Stomach (tissue), 4 donors: ENCODE measurements at regions not wholly inside any gene's neighbourhood (a gene's known extent, or its start where the extent isn't known, plus 50 kb on each side); places are given as distances from the start of the nearest gene placed in this dataset.

Experiments
- POLR2A ChIP-seq, 4 donors: fragments of 450-650 bp; IDR thresholded peaks; one replicate each; pipeline ENCODE4 v1.6.1; 2016; ENCODE audit warnings: antibody characterized with exemption in 4 of 4, control low read depth in 2 of 4, mild to moderate bottlenecking in 1 of 4, moderate library complexity in 1 of 4
- POLR2AphosphoS5 ChIP-seq, 3 donors: sonication (generic); formaldehyde crosslinking; IDR thresholded peaks; one replicate each; pipeline ENCODE4 v1.6.1; 2016; ENCODE audit warnings: antibody characterized with exemption in 3 of 3
- TF ChIP-seq, protein P1 (sequence below), 7 experiments: fragments of 450-650 bp in 4 of 7; fragments of 200-600 bp in 3 of 7; sonication (generic) in 3 of 7; IDR thresholded peaks; one replicate each; pipeline ENCODE4 v1.5.1; 2016 to 2019; ENCODE audit warnings: antibody characterized with exemption in 7 of 7, control low read depth in 2 of 7, mild to moderate bottlenecking in 1 of 7

DNA sequence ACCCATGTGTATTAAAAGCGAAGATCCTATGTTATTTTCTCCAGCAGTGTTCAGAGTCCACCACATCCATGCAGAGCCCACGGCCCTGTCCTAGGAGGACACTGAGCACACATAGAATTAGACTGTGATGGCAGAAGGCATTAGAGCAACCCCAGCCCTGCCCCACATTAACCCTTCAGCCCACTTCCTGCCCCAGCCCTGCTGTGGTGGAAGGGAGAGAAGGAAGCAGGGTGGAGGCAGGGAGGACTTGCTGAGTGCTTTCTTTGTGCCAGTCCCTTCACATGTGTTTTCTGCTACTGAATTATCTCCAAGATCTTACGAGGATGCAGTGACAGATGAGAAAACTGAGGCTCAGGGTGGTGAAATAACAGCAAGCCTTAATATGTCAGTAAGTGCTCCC, 339.0 kb downstream of the SMAD2 start:
- no peak for TF ChIP-seq POLR2A (IDR thresholded peaks at IDR 0.05)
- TF ChIP-seq POLR2AphosphoS5 (IDR thresholded peaks at IDR 0.05), result no peak
- TF ChIP-seq, protein P1, sequence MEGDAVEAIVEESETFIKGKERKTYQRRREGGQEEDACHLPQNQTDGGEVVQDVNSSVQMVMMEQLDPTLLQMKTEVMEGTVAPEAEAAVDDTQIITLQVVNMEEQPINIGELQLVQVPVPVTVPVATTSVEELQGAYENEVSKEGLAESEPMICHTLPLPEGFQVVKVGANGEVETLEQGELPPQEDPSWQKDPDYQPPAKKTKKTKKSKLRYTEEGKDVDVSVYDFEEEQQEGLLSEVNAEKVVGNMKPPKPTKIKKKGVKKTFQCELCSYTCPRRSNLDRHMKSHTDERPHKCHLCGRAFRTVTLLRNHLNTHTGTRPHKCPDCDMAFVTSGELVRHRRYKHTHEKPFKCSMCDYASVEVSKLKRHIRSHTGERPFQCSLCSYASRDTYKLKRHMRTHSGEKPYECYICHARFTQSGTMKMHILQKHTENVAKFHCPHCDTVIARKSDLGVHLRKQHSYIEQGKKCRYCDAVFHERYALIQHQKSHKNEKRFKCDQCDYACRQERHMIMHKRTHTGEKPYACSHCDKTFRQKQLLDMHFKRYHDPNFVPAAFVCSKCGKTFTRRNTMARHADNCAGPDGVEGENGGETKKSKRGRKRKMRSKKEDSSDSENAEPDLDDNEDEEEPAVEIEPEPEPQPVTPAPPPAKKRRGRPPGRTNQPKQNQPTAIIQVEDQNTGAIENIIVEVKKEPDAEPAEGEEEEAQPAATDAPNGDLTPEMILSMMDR (IDR thresholded peaks at IDR 0.05), result no peak
